ENCODE measurements at regions not wholly inside any gene's neighbourhood (a gene's known extent, or its start where the extent isn't known, plus 50 kb on each side); places are given as distances from the start of the nearest gene placed in this dataset.

- H3K4me3 ChIP-seq (ENCODE audit: low read length): no peak overlapping the region
- no peak overlapping the region for H2AFZ ChIP-seq (ENCODE audit: low read depth, low read length)
- TF ChIP-seq POLR2AphosphoS5 (IDR thresholded peaks at IDR 0.05) (no peak), RAD21 (conservative IDR thresholded peaks at IDR 0.05) (no peak), TAF1 (IDR thresholded peaks at IDR 0.05; ENCODE audit: low read depth) (no peak), CTCF (IDR thresholded peaks at IDR 0.05; ENCODE audit: poor library complexity, severe bottlenecking) (no peak), EP300 (conservative IDR thresholded peaks at IDR 0.05; ENCODE audit: poor library complexity, severe bottlenecking) (no peak), SMC3 (conservative IDR thresholded peaks at IDR 0.05; ENCODE audit: poor library complexity) (no peak)
- H3K36me3 ChIP-seq (ENCODE audit: insufficient read depth, low read length): no peaks in the 10 kb centered on the region
- H3K9ac ChIP-seq (ENCODE audit: low read length): no peak overlapping the region
- H3K4me2 ChIP-seq (ENCODE audit: low read length): no peak overlapping the region
- H3F3A ChIP-seq (ENCODE audit: insufficient read depth, low read length, poor library complexity, severe bottlenecking): no peaks in the 10 kb centered on the region
- H3K9me3 ChIP-seq (ENCODE audit: low read length): no peaks in the 10 kb centered on the region
- no peaks in the 10 kb centered on the region for H3K79me2 ChIP-seq (replicated peaks; ENCODE audit: insufficient read depth, low read length)
- no peaks in the 10 kb centered on the region for H3K9me2 ChIP-seq (ENCODE audit: insufficient read depth, low read length)
- H4K20me1 ChIP-seq (ENCODE audit: insufficient read depth): no peaks in the 10 kb centered on the region
- H3K27ac ChIP-seq (ENCODE audit: low read length): no peak overlapping the region
- H3K27me3 ChIP-seq (ENCODE audit: insufficient read depth, low read depth, low read length): no peaks in the 10 kb centered on the region
These were observed 120.3 kb downstream of the ZBTB18 start for GRCh38 chr1:244171241-244171985.

- H3K9ac ChIP-seq (ENCODE audit: low read length): no peak overlapping the region
- no peaks in the 10 kb centered on the region for H3K9me3 ChIP-seq (ENCODE audit: low read length)
- no peak overlapping the region for H2AFZ ChIP-seq (ENCODE audit: low read depth, low read length)
- H3F3A ChIP-seq (ENCODE audit: insufficient read depth, low read length, poor library complexity, severe bottlenecking): no peaks in the 10 kb centered on the region
- TF ChIP-seq POLR2AphosphoS5 (IDR thresholded peaks at IDR 0.05) (no peak), SMC3 (conservative IDR thresholded peaks at IDR 0.05; ENCODE audit: poor library complexity) (no peak), TAF1 (IDR thresholded peaks at IDR 0.05; ENCODE audit: low read depth) (no peak), MXI1 (conservative IDR thresholded peaks at IDR 0.05; ENCODE audit: poor library complexity, severe bottlenecking) (no peak), REST (IDR thresholded peaks at IDR 0.05; ENCODE audit: borderline replicate concordance) (no peak), RAD21 (conservative IDR thresholded peaks at IDR 0.05) (no peak), EP300 (conservative IDR thresholded peaks at IDR 0.05; ENCODE audit: poor library complexity, severe bottlenecking) (no peak), CTCF (IDR thresholded peaks at IDR 0.05; ENCODE audit: poor library complexity, severe bottlenecking) (no peak)
- H4K20me1 ChIP-seq (ENCODE audit: insufficient read depth): no peaks in the 10 kb centered on the region
- H3K9me2 ChIP-seq (ENCODE audit: insufficient read depth, low read length): no peaks in the 10 kb centered on the region
- H3K4me2 ChIP-seq (ENCODE audit: low read length): no peak overlapping the region
- no peak overlapping the region for H3K4me3 ChIP-seq (ENCODE audit: low read length)
- H3K27ac ChIP-seq (ENCODE audit: low read length): no peak overlapping the region
- no peaks in the 10 kb centered on the region for H3K79me2 ChIP-seq (replicated peaks; ENCODE audit: insufficient read depth, low read length)
- no peaks in the 10 kb centered on the region for H3K36me3 ChIP-seq (ENCODE audit: insufficient read depth, low read length)
- no peaks in the 10 kb centered on the region for H3K27me3 ChIP-seq (ENCODE audit: insufficient read depth, low read depth, low read length)
These were observed 122.2 kb downstream of the ZBTB18 start for GRCh38 chr1:244173240-244173639.
